Esophagus squamous epithelium (tissue), 4 donors: ENCODE measurements at regions not wholly inside any gene's neighbourhood (a gene's known extent, or its start where the extent isn't known, plus 50 kb on each side); places are given as distances from the start of the nearest gene placed in this dataset.

Source experiments
- POLR2A ChIP-seq, 4 donors: fragments of 450-650 bp; IDR thresholded peaks; one replicate each; pipeline ENCODE4 v1.6.1; 2017; ENCODE audit warnings: antibody characterized with exemption in 4 of 4, mild to moderate bottlenecking in 4 of 4, moderate library complexity in 3 of 4
- TF ChIP-seq, protein P1 (sequence below), 6 experiments: fragments of 450-650 bp in 4 of 6; fragments of 200-600 bp in 2 of 6; sonication (generic) in 2 of 6; IDR thresholded peaks; one replicate each; pipeline ENCODE4 v1.5.1; 2016 to 2019; ENCODE audit warnings: antibody characterized with exemption in 6 of 6, mild to moderate bottlenecking in 4 of 6, moderate library complexity in 4 of 6

DNA sequence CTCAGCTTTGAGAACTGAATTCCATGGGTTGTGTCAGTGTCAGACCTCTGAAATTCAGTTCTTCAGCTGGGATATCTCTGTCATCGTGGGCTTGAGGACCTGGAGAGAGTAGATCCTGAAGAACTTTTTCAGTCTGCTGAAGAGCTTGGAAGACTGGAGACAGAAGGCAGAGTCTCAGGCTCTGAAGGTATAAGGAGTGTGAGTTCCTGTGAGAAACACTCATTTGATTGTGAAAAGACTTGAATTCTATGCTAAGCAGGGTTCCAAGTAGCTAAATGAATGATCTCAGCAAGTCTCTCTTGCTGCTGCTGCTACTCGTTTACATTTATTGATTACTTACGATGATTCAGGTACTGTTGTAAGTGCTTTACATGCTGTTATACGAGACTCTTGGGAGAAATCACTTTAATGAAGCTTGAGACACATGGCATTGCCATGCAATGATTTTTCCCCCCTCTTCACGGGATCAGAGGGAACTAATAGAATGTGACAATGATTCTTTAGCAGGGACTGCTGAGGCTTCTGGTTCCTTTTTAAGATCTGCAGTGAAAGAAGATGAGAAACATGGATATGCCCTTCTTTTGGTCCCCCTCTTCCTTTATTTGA, 63.8 kb downstream of the PTTG1 start:
- TF ChIP-seq, protein P1, sequence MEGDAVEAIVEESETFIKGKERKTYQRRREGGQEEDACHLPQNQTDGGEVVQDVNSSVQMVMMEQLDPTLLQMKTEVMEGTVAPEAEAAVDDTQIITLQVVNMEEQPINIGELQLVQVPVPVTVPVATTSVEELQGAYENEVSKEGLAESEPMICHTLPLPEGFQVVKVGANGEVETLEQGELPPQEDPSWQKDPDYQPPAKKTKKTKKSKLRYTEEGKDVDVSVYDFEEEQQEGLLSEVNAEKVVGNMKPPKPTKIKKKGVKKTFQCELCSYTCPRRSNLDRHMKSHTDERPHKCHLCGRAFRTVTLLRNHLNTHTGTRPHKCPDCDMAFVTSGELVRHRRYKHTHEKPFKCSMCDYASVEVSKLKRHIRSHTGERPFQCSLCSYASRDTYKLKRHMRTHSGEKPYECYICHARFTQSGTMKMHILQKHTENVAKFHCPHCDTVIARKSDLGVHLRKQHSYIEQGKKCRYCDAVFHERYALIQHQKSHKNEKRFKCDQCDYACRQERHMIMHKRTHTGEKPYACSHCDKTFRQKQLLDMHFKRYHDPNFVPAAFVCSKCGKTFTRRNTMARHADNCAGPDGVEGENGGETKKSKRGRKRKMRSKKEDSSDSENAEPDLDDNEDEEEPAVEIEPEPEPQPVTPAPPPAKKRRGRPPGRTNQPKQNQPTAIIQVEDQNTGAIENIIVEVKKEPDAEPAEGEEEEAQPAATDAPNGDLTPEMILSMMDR (IDR thresholded peaks at IDR 0.05) = no peak
- no peak for TF ChIP-seq POLR2A (IDR thresholded peaks at IDR 0.05)
